GM18858 (cell line): ENCODE measurements at regions not wholly inside any gene's neighbourhood (a gene's known extent, or its start where the extent isn't known, plus 50 kb on each side); places are given as distances from the start of the nearest gene placed in this dataset.
"Not testable (repeated sequence)": the region's sequence is repeated elsewhere in the genome, so short reads cannot be mapped to it uniquely, and the experiment has no call there.

Experiments
- ATAC-seq: cut with Tn5 transposase; IDR thresholded peaks from one replicate; pipeline ENCODE4 v1.9.1; 2021; ENCODE audit not compliant: unreplicated experiment

- not testable (repeated sequence) for ATAC-seq
Measured at GRCh38 chr17:45554479-45554878, 64.0 kb upstream of the PLEKHM1 start.

GRCh38 chr17:45558821-45559220 is 68.3 kb upstream of the PLEKHM1 start:
- not testable (repeated sequence) for ATAC-seq

- not testable (repeated sequence) for ATAC-seq
Measured at GRCh38 chr17:45562868-45563267, 72.3 kb upstream of the PLEKHM1 start.

- not testable (repeated sequence) for ATAC-seq
Measured at GRCh38 chr17:45563283-45563682, 72.8 kb upstream of the PLEKHM1 start.

DNA sequence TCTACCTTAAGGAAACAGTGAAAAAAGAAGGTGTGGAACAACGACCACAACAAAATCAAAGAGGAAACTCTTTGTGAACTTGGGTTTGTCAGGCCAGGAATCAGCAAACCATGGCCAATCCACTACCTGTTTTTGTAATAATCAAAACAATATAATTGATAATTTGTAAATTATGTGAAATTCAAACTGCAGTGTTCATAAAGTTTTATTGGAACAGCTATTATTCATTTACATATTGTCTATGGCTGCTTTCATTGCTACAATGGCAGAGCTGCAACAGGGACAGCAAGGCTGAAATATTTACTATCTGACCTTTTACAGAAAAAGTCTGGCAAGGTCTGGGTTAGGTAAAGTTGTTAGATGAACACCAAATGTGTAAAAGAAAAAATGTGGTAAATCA is 77.8 kb upstream of the PLEKHM1 start:
- not testable (repeated sequence) for ATAC-seq

GRCh38 chr17:45573326-45573725 is 82.8 kb upstream of the PLEKHM1 start:
- ATAC-seq: not testable (repeated sequence)

DNA sequence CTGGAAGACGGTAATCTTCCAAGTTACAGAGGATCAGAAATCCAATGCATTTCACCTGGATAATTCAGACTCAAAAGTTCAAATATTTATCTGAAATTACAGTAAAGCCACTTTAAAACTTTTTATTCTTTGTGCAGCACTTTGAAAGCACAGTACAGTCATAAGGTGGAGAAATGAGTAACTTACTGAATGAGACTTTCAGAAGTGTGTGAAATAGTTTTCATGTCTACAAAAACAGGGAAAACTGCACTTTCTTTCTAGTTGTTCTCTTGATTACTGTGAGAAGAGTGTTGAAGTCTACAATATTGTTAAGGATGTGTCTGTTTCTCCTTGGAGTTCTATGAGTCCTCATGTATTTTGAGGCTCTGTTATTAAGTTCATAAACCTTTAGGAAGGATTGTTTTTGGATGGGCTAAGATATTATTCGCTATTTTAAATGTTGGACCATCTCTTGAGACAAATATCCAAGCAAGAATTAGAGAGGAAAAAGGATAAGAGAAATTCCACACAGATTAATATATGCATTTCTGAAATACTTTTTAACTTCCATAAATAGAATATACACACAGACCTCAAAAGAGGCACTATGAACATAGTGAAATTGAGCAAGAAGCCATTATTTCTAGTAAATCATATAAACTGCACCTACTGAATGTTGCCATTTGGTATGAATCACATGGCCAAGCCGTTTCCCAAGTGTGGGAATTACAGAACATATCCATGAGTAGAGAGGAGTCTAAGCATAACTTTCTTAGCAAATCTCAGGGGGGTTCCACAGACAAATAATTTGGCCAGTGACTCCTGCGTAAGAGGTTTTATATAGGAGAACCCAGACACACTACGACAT is 83.6 kb upstream of the PLEKHM1 start:
- no peak for ATAC-seq

- ATAC-seq: no peak
Measured at GRCh38 chr17:45575126-45575885, 84.8 kb upstream of the PLEKHM1 start.

DNA sequence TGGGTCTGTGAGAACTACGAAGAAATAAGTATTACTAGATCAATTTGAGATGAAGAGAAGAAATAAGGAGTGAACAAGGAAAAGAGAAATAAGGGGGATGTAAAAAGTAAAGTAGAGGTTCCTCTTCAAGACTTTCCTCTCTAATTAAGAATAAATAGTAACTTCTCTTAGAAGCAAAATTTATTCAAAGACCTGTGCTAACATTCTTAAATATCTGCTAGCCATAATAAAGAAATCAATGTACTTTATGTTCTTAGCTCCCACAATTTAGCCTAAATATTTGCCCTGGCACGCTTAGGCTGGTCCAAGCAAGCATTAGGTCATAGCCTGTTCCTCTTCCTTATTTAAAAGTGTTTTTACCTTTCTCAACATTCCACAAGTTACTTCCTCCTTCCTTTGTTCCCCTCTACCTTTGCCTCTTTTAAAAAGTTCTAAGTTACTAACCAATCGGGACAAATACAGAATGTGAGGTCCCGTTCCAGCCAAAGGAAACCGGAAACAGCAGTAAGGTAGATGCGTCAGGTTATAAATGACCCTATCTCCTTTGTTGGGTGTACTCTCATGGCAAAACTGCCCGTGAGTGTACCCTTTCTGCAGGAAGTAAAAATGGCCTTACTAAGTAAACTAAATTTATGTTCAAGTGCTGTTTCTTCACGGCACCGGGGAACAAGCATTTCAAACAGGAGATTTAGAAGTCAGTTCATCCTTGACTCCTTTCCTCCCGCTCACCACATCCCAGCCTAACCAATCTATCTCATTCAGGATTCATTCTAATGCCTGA is 86.2 kb upstream of the PLEKHM1 start:
- ATAC-seq: not testable (repeated sequence)

DNA sequence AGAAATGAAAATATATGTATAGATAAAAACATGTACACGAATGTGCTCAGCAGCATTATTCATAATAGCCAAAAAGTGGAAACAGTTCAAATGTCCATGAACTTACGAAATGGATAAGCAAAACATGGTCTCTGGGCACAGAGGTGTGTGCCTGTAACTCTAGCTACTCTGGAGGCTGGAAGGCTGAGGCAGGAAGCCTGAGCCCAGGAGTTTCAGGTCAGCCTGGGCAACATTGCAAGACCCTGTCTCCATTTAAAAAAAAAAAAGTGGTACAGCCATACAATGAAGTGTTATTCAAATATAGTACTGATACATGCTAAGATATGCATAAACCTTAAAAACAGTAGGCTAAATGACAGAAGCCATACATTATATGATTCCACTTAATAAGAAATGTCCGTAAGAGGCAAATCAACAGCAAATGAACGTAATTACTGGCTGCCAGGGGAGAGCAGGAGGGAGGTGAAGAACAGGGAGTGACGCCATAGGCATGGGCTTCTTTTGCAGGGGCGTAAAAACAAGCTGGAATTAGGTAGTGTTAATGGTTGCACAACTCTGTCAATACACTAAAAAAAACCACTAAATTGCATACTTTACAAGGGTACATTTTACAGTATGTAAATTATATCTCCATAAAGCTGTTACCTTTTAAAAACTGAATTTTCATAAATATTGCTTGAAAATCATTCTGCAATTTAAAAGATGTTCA is 87.2 kb upstream of the PLEKHM1 start:
- ATAC-seq: no peak

- ATAC-seq: no peak
Measured at GRCh38 chr17:45578516-45579455, 88.3 kb upstream of the PLEKHM1 start.

GRCh38 chr17:45579529-45580495 is 89.3 kb upstream of the PLEKHM1 start:
- ATAC-seq: no peak

DNA sequence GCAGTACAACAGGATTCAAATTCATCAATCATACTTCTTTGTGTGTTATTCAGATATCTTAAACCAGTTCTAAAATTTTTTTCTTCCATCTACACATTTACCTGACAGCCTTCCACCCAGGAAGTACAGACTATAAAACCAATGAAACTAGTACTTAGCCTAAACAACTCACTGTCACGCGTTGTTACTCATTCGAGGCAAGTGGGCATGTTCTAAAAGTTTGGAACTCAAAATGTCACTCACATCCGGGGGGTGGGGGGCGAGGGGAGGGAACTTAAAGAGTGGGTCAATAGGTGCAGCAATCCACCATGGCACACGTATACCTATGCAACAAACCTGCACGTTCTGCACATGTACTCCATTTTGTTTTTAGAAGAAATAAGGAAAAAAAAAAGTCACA is 90.4 kb upstream of the PLEKHM1 start:
- no peak for ATAC-seq

- ATAC-seq: no peak
Measured at GRCh38 chr17:45581860-45582259, 91.3 kb upstream of the PLEKHM1 start.

DNA sequence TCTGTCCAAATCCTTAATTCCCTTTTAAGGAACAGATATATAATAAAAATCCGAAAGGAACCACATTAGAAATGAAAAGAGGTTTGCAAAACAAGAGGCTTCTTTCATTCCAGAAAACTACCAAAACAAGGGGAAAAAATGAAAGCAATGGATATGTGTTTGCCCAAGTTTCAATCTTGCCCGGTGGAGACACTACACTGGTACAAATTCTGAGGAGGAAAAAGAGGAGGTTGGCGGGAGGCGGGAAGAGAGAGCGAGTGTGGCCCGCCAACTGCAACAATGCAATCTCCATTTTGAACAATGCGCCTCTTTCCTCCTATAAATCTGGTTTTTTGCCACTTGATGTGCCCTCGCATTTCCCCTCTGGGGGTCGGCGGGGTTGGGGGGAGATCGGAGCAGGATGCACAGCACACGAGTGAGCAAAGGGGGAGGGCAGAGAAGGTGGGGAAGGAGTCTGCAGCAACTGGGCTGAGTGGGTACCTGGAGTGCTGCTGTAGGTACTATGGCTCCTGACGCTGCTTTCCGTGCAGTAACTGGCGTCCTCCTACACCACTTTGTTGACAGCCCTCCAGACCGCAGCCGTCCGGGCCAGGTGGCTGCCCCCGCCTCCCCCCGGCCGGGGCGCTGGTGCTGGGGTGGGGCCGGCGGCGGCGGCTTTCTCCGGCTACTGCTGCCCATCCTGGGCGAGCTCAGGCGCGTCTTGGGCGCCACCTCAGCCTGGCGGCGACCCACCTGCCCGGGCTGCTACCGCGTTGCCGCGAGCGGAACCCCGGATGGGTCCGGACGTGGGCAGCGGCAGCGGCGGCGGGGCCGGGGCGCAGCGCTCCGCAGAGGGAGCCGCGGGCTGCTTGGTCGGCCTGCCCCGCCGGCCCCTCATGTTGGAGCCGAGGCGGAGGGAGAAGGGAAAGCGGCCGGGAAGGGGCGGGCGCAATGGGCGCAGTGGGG is 93.8 kb upstream of the PLEKHM1 start:
- ATAC-seq: peak; percentile 35

GRCh38 chr17:45585037-45585733 is 94.7 kb upstream of the PLEKHM1 start:
- peak; percentile 35 for ATAC-seq
